ENCODE measurements at regions not wholly inside any gene's neighbourhood (a gene's known extent, or its start where the extent isn't known, plus 50 kb on each side); places are given as distances from the start of the nearest gene placed in this dataset.

DNA sequence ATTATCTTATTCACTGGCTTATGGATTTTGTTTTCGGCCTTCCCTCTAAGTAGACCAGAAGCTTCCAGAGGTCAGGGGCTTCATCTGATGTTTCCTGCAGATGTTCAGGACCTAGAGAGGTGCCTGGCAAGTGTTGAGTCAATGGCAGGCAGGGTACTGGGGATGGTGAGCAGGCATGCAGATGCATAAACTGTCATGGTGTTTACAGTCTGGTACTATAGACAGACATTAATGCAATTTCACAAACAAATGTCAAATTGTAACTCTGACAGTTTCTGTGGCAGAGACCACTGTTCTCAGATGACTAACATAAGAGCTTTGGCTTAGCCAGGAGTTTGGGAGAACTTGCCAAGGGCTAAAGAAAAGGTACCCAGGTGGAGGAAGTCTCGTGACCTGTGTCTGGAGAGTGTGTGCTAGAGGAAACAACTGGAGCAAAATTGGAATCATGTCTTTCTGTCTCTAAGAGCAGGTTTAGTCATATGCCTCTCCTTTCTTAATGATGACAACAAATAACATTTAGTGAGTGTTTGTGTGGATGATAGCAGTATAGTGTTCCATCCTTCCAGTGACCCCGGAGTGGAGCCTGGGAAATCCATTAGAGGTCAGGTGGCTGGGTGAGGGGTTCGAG lies 53.7 kb upstream of the TRAK1 start:
- H3K4me1 ChIP-seq (ENCODE audit: control insufficient read depth, insufficient read depth, low read length) = peaks cover 54% of the 10 kb centered on the region
- H3K36me3 ChIP-seq (ENCODE audit: control insufficient read depth, insufficient read depth, low read length, severe bottlenecking) = peaks cover 6% of the 10 kb centered on the region
- DNase-seq (ENCODE audit: low read depth) = no peak
- no peaks in the 10 kb centered on the region for H3K27me3 ChIP-seq (replicated peaks; ENCODE audit: control insufficient read depth, insufficient read depth, low read length)
- H3K9me3 ChIP-seq (ENCODE audit: control insufficient read depth, low read length) = no peaks in the 10 kb centered on the region
- no peak overlapping the region for H3K9ac ChIP-seq (ENCODE audit: low read length)
- H3K4me3 ChIP-seq (ENCODE audit: low read length) = peak overlapping the region; percentile 49

DNA sequence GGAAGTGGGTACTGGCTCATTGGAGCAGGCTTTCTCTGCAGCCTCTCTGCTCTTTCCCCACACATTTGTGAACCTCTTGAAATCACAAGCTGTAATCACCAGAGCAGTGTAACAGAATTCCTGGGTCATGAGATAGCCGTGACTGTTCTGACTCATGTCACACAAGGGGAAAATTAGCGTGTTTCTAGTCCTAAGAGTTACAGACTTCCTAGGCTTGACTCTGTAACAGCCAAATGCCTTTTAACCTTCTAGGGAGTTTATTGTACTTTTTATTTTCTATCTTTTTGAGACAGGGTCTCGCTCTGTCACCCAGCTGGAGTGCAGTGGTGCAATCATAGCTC lies 54.7 kb upstream of the TRAK1 start:
- peaks cover 61% of the 10 kb centered on the region for H3K4me1 ChIP-seq (ENCODE audit: control insufficient read depth, insufficient read depth, low read length)
- H3K9me3 ChIP-seq (ENCODE audit: control insufficient read depth, low read length) = no peaks in the 10 kb centered on the region
- peaks cover 6% of the 10 kb centered on the region for H3K36me3 ChIP-seq (ENCODE audit: control insufficient read depth, insufficient read depth, low read length, severe bottlenecking)
- no peaks in the 10 kb centered on the region for H3K27me3 ChIP-seq (replicated peaks; ENCODE audit: control insufficient read depth, insufficient read depth, low read length)
- H3K4me3 ChIP-seq (ENCODE audit: low read length) = peak overlapping the region; percentile 49
- DNase-seq (ENCODE audit: low read depth) = peak; percentile 94
- peak overlapping the region; percentile 35 for H3K9ac ChIP-seq (ENCODE audit: low read length)

DNA sequence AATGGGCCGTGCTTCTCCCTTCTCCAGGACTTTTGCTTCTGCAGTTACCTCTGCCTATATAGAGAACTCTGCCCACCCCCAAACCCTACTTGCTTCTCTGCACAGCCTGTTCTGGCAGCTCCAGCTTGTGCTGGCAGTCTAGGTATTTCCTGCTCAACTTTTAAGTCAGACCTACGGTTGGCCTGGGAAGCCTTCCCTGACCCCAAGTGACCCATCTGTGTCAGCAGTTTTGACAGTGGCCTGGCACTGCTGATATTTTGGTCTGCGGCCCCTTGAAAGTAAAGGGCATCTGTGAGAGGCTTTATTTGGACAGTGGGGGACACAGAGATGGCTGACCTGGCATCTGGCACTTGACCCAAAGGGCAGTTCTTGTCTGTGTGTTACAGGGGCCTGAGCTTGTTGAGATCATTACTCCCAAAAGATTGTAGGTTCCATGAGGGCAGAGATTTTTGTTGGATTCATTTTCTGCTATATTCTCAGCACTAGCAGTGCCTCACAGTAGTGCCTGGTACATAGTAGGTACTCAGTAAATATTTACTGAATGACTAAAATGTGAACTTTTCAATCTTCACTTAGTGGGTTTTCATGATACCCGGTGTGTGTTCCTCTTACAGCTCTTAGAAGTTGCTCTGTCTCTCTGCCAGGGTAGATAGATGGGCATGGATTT lies 55.2 kb upstream of the TRAK1 start:
- Histone ChIP-seq H3K4me3 (ENCODE audit: low read length) (peak overlapping the region; percentile 1), H3K9ac (ENCODE audit: low read length) (peak overlapping the region; percentile 35), H3K27me3 (replicated peaks; ENCODE audit: control insufficient read depth, insufficient read depth, low read length) (no peaks in the 10 kb centered on the region), H3K4me1 (ENCODE audit: control insufficient read depth, insufficient read depth, low read length) (peaks cover 61% of the 10 kb centered on the region), H3K9me3 (ENCODE audit: control insufficient read depth, low read length) (no peaks in the 10 kb centered on the region), H3K36me3 (ENCODE audit: control insufficient read depth, insufficient read depth, low read length, severe bottlenecking) (peaks cover 6% of the 10 kb centered on the region)
- DNase-seq (ENCODE audit: low read depth) = no peak

- H3K4me3 ChIP-seq (ENCODE audit: low read length) = no peak overlapping the region
- no peak overlapping the region for H3K9ac ChIP-seq (ENCODE audit: low read length)
- H3K9me3 ChIP-seq (ENCODE audit: control insufficient read depth, low read length) = no peaks in the 10 kb centered on the region
- H3K27me3 ChIP-seq (replicated peaks; ENCODE audit: control insufficient read depth, insufficient read depth, low read length) = no peaks in the 10 kb centered on the region
- H3K36me3 ChIP-seq (ENCODE audit: control insufficient read depth, insufficient read depth, low read length, severe bottlenecking) = peaks cover 6% of the 10 kb centered on the region
- DNase-seq (ENCODE audit: low read depth) = no peak
- H3K4me1 ChIP-seq (ENCODE audit: control insufficient read depth, insufficient read depth, low read length) = peaks cover 61% of the 10 kb centered on the region
These were observed 56.1 kb upstream of the TRAK1 start for GRCh38 chr3:42035007-42035406.

GRCh38 chr3:42033741-42034140 lies 57.4 kb upstream of the TRAK1 start:
- DNase-seq (ENCODE audit: low read depth) = no peak
- no peaks in the 10 kb centered on the region for H3K9me3 ChIP-seq (ENCODE audit: control insufficient read depth, low read length)
- peaks cover 6% of the 10 kb centered on the region for H3K36me3 ChIP-seq (ENCODE audit: control insufficient read depth, insufficient read depth, low read length, severe bottlenecking)
- no peaks in the 10 kb centered on the region for H3K27me3 ChIP-seq (replicated peaks; ENCODE audit: control insufficient read depth, insufficient read depth, low read length)
- peaks cover 61% of the 10 kb centered on the region for H3K4me1 ChIP-seq (ENCODE audit: control insufficient read depth, insufficient read depth, low read length)
- H3K4me3 ChIP-seq (ENCODE audit: low read length) = peak overlapping the region; percentile 7
- H3K9ac ChIP-seq (ENCODE audit: low read length) = peak overlapping the region; percentile 44

- Histone ChIP-seq H3K9me3 (ENCODE audit: control insufficient read depth, low read length) (no peaks in the 10 kb centered on the region), H3K4me3 (ENCODE audit: low read length) (peak overlapping the region; percentile 51), H3K4me1 (ENCODE audit: control insufficient read depth, insufficient read depth, low read length) (peaks cover 58% of the 10 kb centered on the region), H3K9ac (ENCODE audit: low read length) (peak overlapping the region; percentile 44), H3K36me3 (ENCODE audit: control insufficient read depth, insufficient read depth, low read length, severe bottlenecking) (peaks cover 6% of the 10 kb centered on the region), H3K27me3 (replicated peaks; ENCODE audit: control insufficient read depth, insufficient read depth, low read length) (no peaks in the 10 kb centered on the region)
- peak; percentile 93 for DNase-seq (ENCODE audit: low read depth)
These were observed 58.3 kb upstream of the TRAK1 start for GRCh38 chr3:42032693-42033349.

GRCh38 chr3:42031808-42032480 lies 59.2 kb upstream of the TRAK1 start:
- Histone ChIP-seq H3K9ac (ENCODE audit: low read length) (peak overlapping the region; percentile 30), H3K9me3 (ENCODE audit: control insufficient read depth, low read length) (no peaks in the 10 kb centered on the region), H3K27me3 (replicated peaks; ENCODE audit: control insufficient read depth, insufficient read depth, low read length) (no peaks in the 10 kb centered on the region), H3K36me3 (ENCODE audit: control insufficient read depth, insufficient read depth, low read length, severe bottlenecking) (peaks cover 6% of the 10 kb centered on the region), H3K4me3 (ENCODE audit: low read length) (peak overlapping the region; percentile 51), H3K4me1 (ENCODE audit: control insufficient read depth, insufficient read depth, low read length) (peaks cover 50% of the 10 kb centered on the region)
- DNase-seq (ENCODE audit: low read depth) = peak; percentile 44

DNA sequence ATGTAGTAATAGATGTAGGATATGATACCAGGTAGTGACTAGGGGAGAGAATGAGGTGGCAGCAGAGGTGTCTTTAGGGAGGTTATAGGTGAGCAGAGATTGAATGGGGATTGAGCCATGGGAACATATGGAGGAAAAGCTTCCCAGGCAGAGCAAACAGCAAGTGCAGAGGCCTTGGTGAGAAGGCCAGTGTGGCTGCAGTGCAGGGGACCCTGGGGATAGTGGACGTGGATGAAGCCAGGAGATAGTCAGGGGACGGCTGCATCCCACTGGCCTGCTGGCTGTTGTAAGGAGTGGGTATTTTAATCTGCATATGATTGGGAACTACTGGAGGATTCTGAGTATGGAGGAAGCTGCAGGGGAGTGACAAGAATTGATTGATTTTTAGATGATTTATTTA lies 62.7 kb upstream of the TRAK1 start:
- Histone ChIP-seq H3K36me3 (ENCODE audit: control insufficient read depth, insufficient read depth, low read length, severe bottlenecking) (no peaks in the 10 kb centered on the region), H3K9me3 (ENCODE audit: control insufficient read depth, low read length) (no peaks in the 10 kb centered on the region), H3K4me1 (ENCODE audit: control insufficient read depth, insufficient read depth, low read length) (peaks cover 43% of the 10 kb centered on the region)

GRCh38 chr3:42027571-42027970 lies 63.6 kb upstream of the TRAK1 start:
- Histone ChIP-seq H3K4me1 (ENCODE audit: control insufficient read depth, insufficient read depth, low read length) (peaks cover 38% of the 10 kb centered on the region), H3K36me3 (ENCODE audit: control insufficient read depth, insufficient read depth, low read length, severe bottlenecking) (no peaks in the 10 kb centered on the region), H3K4me3 (ENCODE audit: low read length) (no peak overlapping the region), H3K9ac (ENCODE audit: low read length) (no peak overlapping the region), H3K27me3 (replicated peaks; ENCODE audit: control insufficient read depth, insufficient read depth, low read length) (no peaks in the 10 kb centered on the region), H3K9me3 (ENCODE audit: control insufficient read depth, low read length) (no peaks in the 10 kb centered on the region)
- no peak for DNase-seq (ENCODE audit: low read depth)

More for the DNA sequence above, 62.7 kb upstream of the TRAK1 start:
- Histone ChIP-seq H3K27me3 (replicated peaks; ENCODE audit: control insufficient read depth, insufficient read depth, low read length) (no peaks in the 10 kb centered on the region), H3K4me3 (ENCODE audit: low read length) (no peak overlapping the region), H3K9ac (ENCODE audit: low read length) (no peak overlapping the region)
- no peak for DNase-seq (ENCODE audit: low read depth)

DNA sequence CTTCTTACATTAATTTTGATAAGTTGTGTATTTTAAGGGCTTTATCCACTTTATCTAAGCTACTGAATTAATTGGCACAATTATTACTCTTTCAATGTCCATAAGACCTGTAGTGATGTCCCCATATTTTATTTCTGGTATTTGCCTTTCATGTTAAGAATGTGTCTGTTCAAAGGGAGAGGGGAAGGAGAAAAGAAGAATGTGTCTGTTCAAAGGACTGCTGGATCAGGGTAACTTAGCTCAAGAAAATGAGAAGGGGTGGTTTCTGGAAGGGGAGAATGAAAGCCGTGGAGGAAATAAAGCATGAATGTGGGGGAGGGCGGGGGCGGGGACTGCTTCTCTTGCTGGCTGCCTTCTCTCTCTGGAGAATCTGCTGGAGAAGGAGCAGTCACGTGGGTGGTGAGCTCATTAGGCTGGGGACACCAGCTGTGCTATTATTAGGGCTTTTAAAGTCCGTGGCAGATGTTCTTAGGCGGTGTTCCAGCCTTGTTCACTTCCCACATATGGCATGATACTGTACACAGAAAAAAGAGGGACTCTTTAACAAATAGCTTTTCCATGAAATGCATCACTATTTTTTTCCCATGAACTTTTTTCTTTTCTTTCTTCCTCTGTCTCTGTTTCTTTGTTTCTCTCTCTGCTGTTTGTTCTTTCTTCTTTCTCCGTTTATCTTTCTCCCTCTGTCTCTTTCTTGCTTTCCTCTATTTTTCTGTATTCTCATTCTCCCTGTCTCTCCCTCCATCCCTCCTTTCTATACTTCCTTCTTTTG lies 63.7 kb upstream of the ULK4 start:
- H3K4me1 ChIP-seq (ENCODE audit: control insufficient read depth, insufficient read depth, low read length) = peaks cover 47% of the 10 kb centered on the region
- peak overlapping the region; percentile 76 for H3K4me3 ChIP-seq (ENCODE audit: low read length)
- no peaks in the 10 kb centered on the region for H3K27me3 ChIP-seq (replicated peaks; ENCODE audit: control insufficient read depth, insufficient read depth, low read length)
- no peaks in the 10 kb centered on the region for H3K36me3 ChIP-seq (ENCODE audit: control insufficient read depth, insufficient read depth, low read length, severe bottlenecking)
- H3K9ac ChIP-seq (ENCODE audit: low read length) = peak overlapping the region; percentile 75
- H3K9me3 ChIP-seq (ENCODE audit: control insufficient read depth, low read length) = no peaks in the 10 kb centered on the region
- peak; percentile 92 for DNase-seq (ENCODE audit: low read depth)
